GM23338 (cell line): ENCODE measurements at regions not wholly inside any gene's neighbourhood (a gene's known extent, or its start where the extent isn't known, plus 50 kb on each side); places are given as distances from the start of the nearest gene placed in this dataset.

Source experiments
- ATAC-seq: fragments of 200-7000 bp; cut with Tn5 transposase; 3 replicates; pipeline ENCODE4 v1.9.1; 2020
- DNase-seq: peaks from one replicate; pipeline ENCODE4 v3.0.0-alpha.2; 2015; ENCODE audit warnings: low spot score
- H2AFZ ChIP-seq: fragments of 200-600 bp; sonication (generic); 2 replicates; pipeline ENCODE4 v1.8.0; 2016; ENCODE audit warnings: antibody characterized with exemption, mild to moderate bottlenecking, moderate library complexity
- H3F3A ChIP-seq: fragments of 200-600 bp; sonication (generic); replicated peaks from 2 replicates; pipeline ENCODE4 v1.8.0; 2017; ENCODE audit warnings: antibody characterized with exemption, mixed run types, low read depth
- H3K27ac ChIP-seq: fragments of 200-600 bp; sonication (generic); 2 replicates; pipeline ENCODE4 v1.6.1; 2016; ENCODE audit warnings: low read depth
- H3K27me3 ChIP-seq: fragments of 200-600 bp; sonication (generic); 2 replicates; pipeline ENCODE4 v1.8.0; 2016; ENCODE audit warnings: mild to moderate bottlenecking, mixed run types, moderate library complexity; ENCODE audit not compliant: insufficient read depth
- H3K36me3 ChIP-seq: fragments of 200-600 bp; sonication (generic); 2 replicates; pipeline ENCODE4 v1.8.0; 2016; ENCODE audit warnings: mild to moderate bottlenecking; ENCODE audit not compliant: insufficient read depth
- H3K4me1 ChIP-seq: fragments of 200-600 bp; sonication (generic); 2 replicates; pipeline ENCODE4 v1.8.0; 2016; ENCODE audit warnings: mild to moderate bottlenecking, moderate library complexity; ENCODE audit not compliant: insufficient read depth
- H3K4me2 ChIP-seq: fragments of 200-600 bp; sonication (generic); 2 replicates; pipeline ENCODE4 v1.7.1; 2017; ENCODE audit warnings: mixed run types
- H3K4me3 ChIP-seq: fragments of 200-600 bp; sonication (generic); 2 replicates; pipeline ENCODE4 v1.6.1; 2016; ENCODE audit warnings: mixed run types
- H3K79me2 ChIP-seq: fragments of 200-600 bp; sonication (generic); replicated peaks from 2 replicates; pipeline ENCODE4 v1.8.0; 2017; ENCODE audit warnings: mild to moderate bottlenecking; ENCODE audit not compliant: insufficient read depth
- H3K9me2 ChIP-seq: fragments of 200-600 bp; sonication (generic); 2 replicates; pipeline ENCODE4 v1.8.0; 2017; ENCODE audit not compliant: insufficient read depth
- H4K20me1 ChIP-seq: fragments of 200-600 bp; sonication (generic); replicated peaks from 2 replicates; pipeline ENCODE4 v1.8.0; 2017; ENCODE audit warnings: mild to moderate bottlenecking; ENCODE audit not compliant: insufficient read depth
- H3K27ac Mint-ChIP-seq: 2 replicates; pipeline ENCODE4 v1.8.0; 2020; ENCODE audit warnings: inconsistent platforms, mild to moderate bottlenecking, moderate library complexity, mixed read lengths
- H3K27me3 Mint-ChIP-seq: 3 replicates; pipeline ENCODE4 v1.8.0; 2022; ENCODE audit warnings: low read depth, mild to moderate bottlenecking, moderate library complexity, mixed read lengths, inconsistent platforms; ENCODE audit not compliant: insufficient read depth, poor library complexity
- H3K36me3 Mint-ChIP-seq: 3 replicates; pipeline ENCODE4 v1.8.0; 2021; ENCODE audit warnings: low read depth, mild to moderate bottlenecking, inconsistent platforms, moderate library complexity, mixed read lengths
- H3K4me1 Mint-ChIP-seq: 3 replicates; pipeline ENCODE4 v1.8.0; 2020; ENCODE audit warnings: mild to moderate bottlenecking, inconsistent platforms, mixed read lengths
- H3K4me3 Mint-ChIP-seq: 3 replicates; pipeline ENCODE4 v1.8.0; 2021; ENCODE audit warnings: moderate library complexity, mild to moderate bottlenecking, inconsistent platforms, mixed read lengths
- H3K9me3 Mint-ChIP-seq: 3 replicates; pipeline ENCODE4 v1.8.0; 2020; ENCODE audit warnings: moderate library complexity, mild to moderate bottlenecking, inconsistent platforms, mixed read lengths
- ETS1 ChIP-seq: IDR thresholded peaks from 2 replicates; pipeline ENCODE4 v1.6.1; 2016; ENCODE audit warnings: antibody characterized with exemption
- EZH2 ChIP-seq: fragments of 200-600 bp; sonication (generic); IDR thresholded peaks from one replicate; pipeline ENCODE4 v1.8.0; 2017; ENCODE audit warnings: antibody characterized with exemption, mild to moderate bottlenecking, low read depth; ENCODE audit not compliant: unreplicated experiment
- JUNB ChIP-seq: IDR thresholded peaks from one replicate; pipeline ENCODE4 v1.6.1; 2016; ENCODE audit warnings: antibody characterized with exemption; ENCODE audit not compliant: unreplicated experiment
- NANOG ChIP-seq: IDR thresholded peaks from 2 replicates; pipeline ENCODE4 v1.6.1; 2016; ENCODE audit warnings: antibody characterized with exemption, borderline replicate concordance
- POLR2AphosphoS5 ChIP-seq: IDR thresholded peaks from 2 replicates; pipeline ENCODE4 v1.6.1; 2016; ENCODE audit warnings: antibody characterized with exemption, low read depth
- ZNF114 ChIP-seq: fragments of 250-450 bp; sonication (Bioruptor Pico); IDR thresholded peaks from 2 replicates; pipeline ENCODE4 v1.5.0; 2020; ENCODE audit warnings: mild to moderate bottlenecking, moderate library complexity
- ZNF331 ChIP-seq: fragments of 250-450 bp; sonication (Bioruptor Pico); IDR thresholded peaks from 2 replicates; pipeline ENCODE4 v1.5.0; 2020; ENCODE audit warnings: low read depth, mild to moderate bottlenecking, moderate library complexity
- ZNF462 ChIP-seq: fragments of 250-450 bp; sonication (Bioruptor Pico); IDR thresholded peaks from 2 replicates; pipeline ENCODE4 v1.5.0; 2020; ENCODE audit warnings: mild to moderate bottlenecking, moderate library complexity

- no peak for TF ChIP-seq ZNF462
- TF ChIP-seq ETS1: no peak
These were observed 460.4 kb upstream of the SOX5 start (continued) for GRCh38 chr12:24409868-24410267.

DNA sequence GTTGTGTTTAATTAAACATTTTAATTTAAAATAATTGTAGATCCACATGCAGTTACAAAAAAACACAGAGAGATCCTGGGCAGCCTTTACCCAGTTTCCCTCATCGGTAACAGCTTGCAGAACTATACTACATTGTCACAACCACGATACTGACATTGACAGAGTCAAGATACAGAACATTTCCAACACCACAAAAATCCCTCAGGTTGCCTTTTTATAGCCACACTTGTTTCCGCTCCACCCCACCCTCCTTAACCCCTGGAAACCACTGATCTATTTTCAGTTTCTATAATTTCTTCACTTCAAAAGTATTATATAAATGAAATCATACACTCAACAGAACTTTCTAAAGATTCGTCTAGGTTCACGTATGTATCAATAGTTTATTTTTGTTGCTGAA is 458.8 kb upstream of the SOX5 start:
- H3K36me3 ChIP-seq: no peaks in the 10 kb centered on the region
- Mint-ChIP-seq H3K27ac (no peak overlapping the region), H3K4me3 (no peak overlapping the region), H3K9me3 (no peaks in the 10 kb centered on the region), H3K36me3 (no peaks in the 10 kb centered on the region), H3K4me1 (peaks cover 5% of the 10 kb centered on the region), H3K27me3 (peaks cover 2% of the 10 kb centered on the region)
- no peaks in the 10 kb centered on the region for H3F3A ChIP-seq
- no peaks in the 10 kb centered on the region for H3K27me3 ChIP-seq
- H3K4me3 ChIP-seq: no peak overlapping the region
- no peak overlapping the region for H3K27ac ChIP-seq
- ATAC-seq (no peak), DNase-seq (no peak)
- no peaks in the 10 kb centered on the region for H3K4me1 ChIP-seq
- no peak overlapping the region for H2AFZ ChIP-seq
- no peak overlapping the region for H3K4me2 ChIP-seq
- H3K79me2 ChIP-seq: no peaks in the 10 kb centered on the region
- no peaks in the 10 kb centered on the region for H3K9me2 ChIP-seq
- H4K20me1 ChIP-seq: no peaks in the 10 kb centered on the region
- TF ChIP-seq ETS1: no peak
- no peak for TF ChIP-seq ZNF462
- TF ChIP-seq POLR2AphosphoS5: no peak
- no peak for TF ChIP-seq ZNF331 (CRISPR knock-in tag)
- no peak for TF ChIP-seq ZNF114 (CRISPR knock-in tag)
- TF ChIP-seq EZH2: no peak
- TF ChIP-seq JUNB: no peak
- TF ChIP-seq NANOG: no peak
